Omental fat pad (tissue), 3 donors: ENCODE measurements at regions not wholly inside any gene's neighbourhood (a gene's known extent, or its start where the extent isn't known, plus 50 kb on each side); places are given as distances from the start of the nearest gene placed in this dataset.
"Not testable (repeated sequence)": the region's sequence is repeated elsewhere in the genome, so short reads cannot be mapped to it uniquely, and the experiment has no call there.

Experiments
- ATAC-seq: fragments of 150-250 bp; one replicate; pipeline ENCODE4 v1.9.1; 2016; ENCODE audit warnings: mild to moderate bottlenecking, moderate library complexity; ENCODE audit not compliant: low FRiP score
- DNase-seq: peaks from one replicate; pipeline ENCODE4 v3.0.0-alpha.2; 2019; ENCODE audit warnings: low spot score
- CTCF ChIP-seq, 3 donors: fragments of 450-650 bp; IDR thresholded peaks; one replicate each; pipeline ENCODE4 v1.5.1; 2016 to 2017; ENCODE audit warnings: antibody characterized with exemption in 3 of 3, mild to moderate bottlenecking in 3 of 3, moderate library complexity in 2 of 3

- TF ChIP-seq CTCF (IDR thresholded peaks at IDR 0.05) = no peak
- ATAC-seq (no peak), DNase-seq (no peak)
Measured at GRCh38 chr1:229922249-229922648, 144.8 kb upstream of the GALNT2 start.

DNA sequence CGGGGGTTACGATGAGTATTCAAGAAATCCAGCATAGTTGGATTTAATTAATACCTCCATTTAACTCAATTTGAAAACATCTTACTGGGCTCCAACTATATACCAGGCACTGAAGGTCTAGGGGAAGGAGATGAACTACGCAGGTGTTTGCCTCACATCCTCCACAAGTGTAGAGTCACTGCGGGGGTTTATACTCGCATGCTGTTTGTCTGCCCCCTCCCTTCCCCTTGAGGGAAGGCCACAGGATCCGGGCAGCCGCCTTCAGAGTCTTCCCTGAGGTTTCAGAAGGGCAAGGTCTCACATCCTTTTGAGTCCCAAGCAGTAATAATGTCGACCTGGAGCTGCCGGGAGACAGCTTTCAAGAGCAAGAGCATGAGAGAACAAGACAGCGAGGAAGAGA lies 142.4 kb upstream of the GALNT2 start:
- no peak for TF ChIP-seq CTCF (IDR thresholded peaks at IDR 0.05)
- ATAC-seq (no peak), DNase-seq (no peak)

DNA sequence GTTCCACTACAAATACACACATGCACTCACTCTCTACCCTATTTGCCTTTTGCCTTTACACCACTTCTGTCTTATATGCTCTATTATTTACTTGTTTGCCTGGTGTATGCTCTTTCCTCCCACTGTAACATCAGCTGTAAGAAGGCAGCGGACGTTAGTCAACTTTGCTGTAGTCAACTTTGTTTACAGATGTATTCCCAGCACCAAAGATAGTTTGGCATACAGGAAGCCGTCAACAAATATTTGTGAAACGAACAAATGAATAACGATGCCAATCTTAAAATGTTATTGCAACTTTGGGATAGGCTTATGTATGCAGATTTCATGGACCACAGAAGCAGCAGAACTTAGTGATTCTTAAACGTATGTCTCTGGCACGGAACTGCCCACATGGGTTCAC lies 138.3 kb upstream of the GALNT2 start:
- DNase-seq (no peak), ATAC-seq (no peak)
- TF ChIP-seq CTCF (IDR thresholded peaks at IDR 0.05) = no peak

GRCh38 chr1:229931751-229932150 lies 135.3 kb upstream of the GALNT2 start:
- not testable (repeated sequence) for DNase-seq, ATAC-seq

GRCh38 chr1:229935157-229935556 lies 131.9 kb upstream of the GALNT2 start:
- not testable (repeated sequence) for ATAC-seq, DNase-seq

DNA sequence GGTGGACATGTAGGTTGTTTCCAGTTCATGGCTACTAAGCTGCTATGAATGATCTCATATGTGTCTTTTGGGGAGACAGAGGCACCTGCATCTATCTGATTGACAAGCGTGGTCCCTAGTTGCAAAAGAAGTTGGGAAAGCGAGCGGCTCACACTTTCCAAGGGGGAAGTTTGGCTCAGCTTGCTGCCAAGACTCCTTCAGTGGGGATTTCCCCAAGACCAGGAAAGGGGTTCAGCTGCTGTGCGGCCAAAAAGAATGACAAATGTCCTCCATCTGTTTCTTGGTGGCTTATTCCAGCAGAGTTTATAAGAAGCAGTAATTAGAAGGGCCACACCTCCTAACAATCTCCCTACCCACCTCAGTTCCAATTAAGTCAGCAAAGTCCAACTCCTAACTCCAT lies 128.5 kb upstream of the GALNT2 start:
- DNase-seq (no peak), ATAC-seq (no peak)
- no peak for TF ChIP-seq CTCF (IDR thresholded peaks at IDR 0.05)

DNA sequence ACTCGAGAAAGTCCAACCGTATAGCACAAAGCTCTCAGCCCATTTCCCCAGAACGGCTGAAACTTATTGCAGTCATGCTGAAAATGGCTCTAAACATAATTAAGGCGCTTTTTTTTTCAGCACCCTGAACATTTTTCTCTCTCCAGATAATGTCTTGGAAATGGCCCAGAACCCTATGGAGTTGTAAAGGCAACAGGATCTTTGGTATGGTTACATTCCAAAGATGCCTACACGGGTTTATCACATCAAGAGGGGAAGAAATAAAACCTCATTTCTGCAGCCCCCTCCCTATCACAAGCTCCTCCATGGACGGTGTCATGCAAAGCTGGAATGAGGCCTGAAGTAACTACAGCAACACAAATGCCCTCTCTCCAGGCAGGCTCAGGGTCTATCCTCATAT lies 126.4 kb upstream of the GALNT2 start:
- no peak for DNase-seq
- TF ChIP-seq CTCF (IDR thresholded peaks at IDR 0.05) = no peak
- no peak for ATAC-seq

DNA sequence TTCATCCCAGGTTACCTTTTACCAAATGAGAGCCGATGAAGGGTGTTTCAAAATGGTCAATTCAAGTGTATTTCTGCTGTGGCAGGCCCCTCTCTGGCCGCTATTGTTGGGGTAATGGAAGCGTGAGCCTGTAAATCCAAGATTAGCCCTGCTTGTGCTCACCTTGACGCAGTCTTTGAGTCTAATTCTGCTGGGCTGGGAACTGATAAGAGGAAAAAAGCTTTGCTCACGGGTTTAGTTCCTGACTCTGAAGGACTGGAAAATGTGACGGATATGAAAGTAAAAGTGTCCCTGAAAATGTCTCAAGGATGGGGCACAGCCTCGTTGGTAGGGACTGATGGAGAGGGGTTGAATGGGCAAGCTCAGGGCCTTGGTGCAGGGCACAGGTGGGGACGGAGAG lies 125.9 kb upstream of the GALNT2 start:
- ATAC-seq (no peak), DNase-seq (no peak)
- TF ChIP-seq CTCF (IDR thresholded peaks at IDR 0.05) = no peak
